ENCODE measurements at regions not wholly inside any gene's neighbourhood (a gene's known extent, or its start where the extent isn't known, plus 50 kb on each side); places are given as distances from the start of the nearest gene placed in this dataset.
A peak's percentile ranks its signal among the peaks of the same experiment; 100 is the strongest.

GRCh38 chr5:38775218-38775840, 70.5 kb upstream of the OSMR start:
- no peak overlapping the region for H3K4me3 ChIP-seq (replicated peaks; ENCODE audit: low read depth, low read length)
- DNase-seq (ENCODE audit: extremely low read depth, low read depth) = no peak
- no peak for TF ChIP-seq CTCF (IDR thresholded peaks at IDR 0.05; ENCODE audit: low read depth, low read length, missing control alignments)

DNA sequence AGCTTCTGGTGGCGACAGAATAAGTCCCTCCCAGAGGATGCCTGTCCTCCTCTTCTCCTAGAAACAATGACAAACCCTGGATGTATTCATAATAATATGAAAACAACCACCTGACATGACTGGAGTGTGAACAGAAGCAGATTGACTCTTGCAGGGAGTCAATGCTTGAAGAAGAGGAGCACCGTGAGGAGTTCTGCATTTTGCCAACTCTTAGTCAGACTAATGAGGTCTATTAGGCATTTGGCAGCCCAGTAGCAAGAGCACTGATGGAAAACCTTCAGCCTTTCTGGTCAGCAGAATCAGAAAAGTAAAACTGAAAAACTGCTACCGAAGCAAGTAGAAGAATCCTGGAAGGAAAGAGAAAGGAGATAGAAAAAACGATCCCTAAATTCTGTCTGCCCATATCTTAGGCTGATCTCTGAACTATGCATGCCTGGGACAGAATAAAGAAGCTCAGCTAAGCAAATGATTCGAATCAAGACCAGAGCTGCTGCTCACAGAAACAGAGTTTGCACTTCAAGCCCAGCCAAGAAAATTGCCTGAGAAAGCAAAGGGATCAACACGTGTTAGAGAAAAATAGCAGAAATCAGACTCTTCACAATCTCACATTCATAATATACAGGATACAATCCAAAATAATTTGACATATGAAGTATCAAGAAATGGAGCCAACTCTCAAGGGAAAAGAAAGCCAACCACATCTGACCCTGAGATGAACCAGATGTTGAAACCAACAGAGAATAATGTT, 69.5 kb upstream of the OSMR start:
- no peak for TF ChIP-seq CTCF (IDR thresholded peaks at IDR 0.05; ENCODE audit: low read depth, low read length, missing control alignments)
- H3K4me3 ChIP-seq (replicated peaks; ENCODE audit: low read depth, low read length) = no peak overlapping the region
- no peak for DNase-seq (ENCODE audit: extremely low read depth, low read depth)

DNA sequence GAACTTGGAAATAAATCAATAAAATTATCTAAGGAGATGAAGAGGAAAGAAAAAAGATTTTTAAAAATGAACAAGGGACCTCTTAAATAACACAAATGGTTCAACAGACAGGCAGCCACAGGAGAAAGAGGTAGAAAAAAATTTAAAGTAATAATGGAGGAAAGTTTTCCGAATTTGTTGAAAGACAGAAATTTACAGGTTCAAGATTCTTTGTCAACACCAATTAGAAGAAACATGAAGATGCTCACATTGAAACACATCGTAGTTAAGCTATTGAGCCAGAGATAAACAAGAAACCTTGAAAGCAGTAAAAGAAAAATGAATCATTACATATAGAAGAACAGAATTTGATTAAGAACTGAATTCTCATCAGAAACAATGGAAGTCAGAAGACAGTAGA, 68.7 kb upstream of the OSMR start:
- DNase-seq (ENCODE audit: extremely low read depth, low read depth) = no peak
- no peak for TF ChIP-seq CTCF (IDR thresholded peaks at IDR 0.05; ENCODE audit: low read depth, low read length, missing control alignments)

DNA sequence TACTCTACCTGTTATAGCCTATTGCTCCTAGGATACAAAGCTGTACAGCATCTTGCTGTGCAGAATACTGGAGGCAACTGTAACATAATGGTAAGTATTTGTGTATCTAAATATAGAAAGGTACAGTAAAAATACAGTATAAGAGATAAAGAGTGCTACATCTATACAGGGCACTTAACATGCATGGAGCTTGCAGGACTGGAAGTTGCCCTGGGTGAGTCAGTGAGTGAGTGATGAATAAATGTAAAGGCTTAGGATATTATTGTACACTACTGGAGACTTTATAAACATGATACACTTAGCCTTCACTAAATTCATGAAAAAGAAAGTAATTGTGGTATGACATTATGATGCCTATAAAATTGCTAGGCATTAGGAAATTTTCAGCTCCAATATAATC, 65.5 kb upstream of the OSMR start:
- no peak overlapping the region for H3K4me3 ChIP-seq (replicated peaks; ENCODE audit: low read depth, low read length)
- TF ChIP-seq CTCF (IDR thresholded peaks at IDR 0.05; ENCODE audit: low read depth, low read length, missing control alignments) = no peak
- no peak for DNase-seq (ENCODE audit: extremely low read depth, low read depth)

More for the DNA sequence above, 68.7 kb upstream of the OSMR start:
- no peak overlapping the region for H3K4me3 ChIP-seq (replicated peaks; ENCODE audit: low read depth, low read length)

GRCh38 chr5:38780945-38781344, 64.9 kb upstream of the OSMR start:
- peak; percentile 82 for DNase-seq (ENCODE audit: extremely low read depth, low read depth)
- peak; percentile 47 for TF ChIP-seq CTCF (IDR thresholded peaks at IDR 0.05; ENCODE audit: low read depth, low read length, missing control alignments)
- H3K4me3 ChIP-seq (replicated peaks; ENCODE audit: low read depth, low read length) = no peak overlapping the region

DNA sequence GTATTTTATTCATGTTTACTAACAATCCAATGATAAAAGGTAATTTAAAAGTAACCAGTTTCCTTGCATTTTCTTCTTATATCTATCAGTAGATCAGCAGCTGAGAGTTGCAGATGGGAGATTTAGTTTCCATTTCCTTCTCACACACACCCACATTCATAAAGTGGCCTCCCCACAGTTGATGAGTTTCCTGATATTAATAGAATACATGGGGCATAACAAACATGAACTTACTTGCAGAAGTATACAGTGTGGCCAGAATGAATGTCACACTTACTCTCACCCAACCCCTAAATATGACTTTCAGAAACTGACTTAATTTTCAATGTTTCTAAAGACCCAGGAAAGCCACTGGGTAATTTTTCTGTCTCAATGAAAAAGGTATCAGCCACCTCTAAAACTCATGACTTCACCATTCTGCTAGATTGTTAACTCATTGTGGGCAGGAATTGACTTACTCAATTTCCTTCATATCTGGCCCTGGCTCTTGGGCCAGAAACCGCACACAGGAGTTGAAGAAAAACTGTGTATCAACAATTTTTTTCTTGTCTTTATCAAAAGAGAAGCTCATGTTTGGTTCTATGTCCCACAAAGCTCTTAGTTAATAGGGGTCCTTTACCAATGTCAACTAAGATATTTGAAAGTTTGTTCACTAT, 63.5 kb upstream of the OSMR start:
- no peak overlapping the region for H3K4me3 ChIP-seq (replicated peaks; ENCODE audit: low read depth, low read length)
- DNase-seq (ENCODE audit: extremely low read depth, low read depth) = no peak
- no peak for TF ChIP-seq CTCF (IDR thresholded peaks at IDR 0.05; ENCODE audit: low read depth, low read length, missing control alignments)
